Adrenal gland (tissue), 9 donors: ENCODE measurements at regions not wholly inside any gene's neighbourhood (a gene's known extent, or its start where the extent isn't known, plus 50 kb on each side); places are given as distances from the start of the nearest gene placed in this dataset.
"Not testable (repeated sequence)": the region's sequence is repeated elsewhere in the genome, so short reads cannot be mapped to it uniquely, and the experiment has no call there.

Source experiments
- DNase-seq, 7 donors: peaks; one replicate each; pipeline ENCODE4 v3.0.0-alpha.2; 2019 to 2020
- H3K27ac ChIP-seq, 5 donors: fragments of 200-600 bp; sonication (generic) in 4 of 5; 1 replicate in 3 of 5; 2 replicates in 2 of 5; pipeline versions ENCODE4 v1.5.1 to v1.8.0; 2016 to 2020; ENCODE audit warnings: mild to moderate bottlenecking in 1 of 5
- H3K27me3 ChIP-seq: fragments of 200-600 bp; 2 replicates; pipeline ENCODE4 v1.8.0; 2021
- H3K36me3 ChIP-seq, 2 donors: fragments of 200-600 bp; replicated peaks in 1 of 2; 1 replicate in 1 of 2; 2 replicates in 1 of 2; pipeline versions ENCODE4 v1.5.1 to v1.8.0; 2018 to 2022
- H3K4me1 ChIP-seq, 2 donors: fragments of 200-600 bp; replicated peaks in 1 of 2; 1 replicate in 1 of 2; 2 replicates in 1 of 2; pipeline versions ENCODE4 v1.5.1 to v1.8.0; 2018 to 2021
- H3K4me3 ChIP-seq, 4 donors: fragments of 200-600 bp; sonication (generic) in 3 of 4; one replicate each; pipeline ENCODE4 v1.5.1; 2016 to 2018
- H3K9me3 ChIP-seq, 3 donors: fragments of 200-600 bp; sonication (generic) in 1 of 3; replicated peaks in 1 of 3; 1 replicate in 2 of 3; 2 replicates in 1 of 3; pipeline versions ENCODE4 v1.5.1 to v1.8.0; 2016 to 2021
- WGBS, 4 donors: extraction: QIAGEN DNeasy Blood & Tissue Kit in 2 of 4; methylation state at CpG; one replicate each; pipeline versions ENCODE4 v1.1.5 to v1.1.7; 2013 to 2017; 5-methylcytosine and 5-hydroxymethylcytosine counted together
- intact Hi-C, 2 donors: fragments of 100-400 bp; cut with DNase I; formaldehyde crosslinking; loops; one replicate each; pipeline versions ENCODE4 v1.14.1 to v1.15.0; 2022 to 2023
- donor health status: healthy with polysubstance abuse.
- donor health status: Bipolar disorder and iron deficiency.
- donor health status: DM: yes; HTN: yes; CAD: no.
- donor health status: DM: no; HTN: no; CAD: no.
- donor health status: DM: no; HTN: no; CAD: no.

DNA sequence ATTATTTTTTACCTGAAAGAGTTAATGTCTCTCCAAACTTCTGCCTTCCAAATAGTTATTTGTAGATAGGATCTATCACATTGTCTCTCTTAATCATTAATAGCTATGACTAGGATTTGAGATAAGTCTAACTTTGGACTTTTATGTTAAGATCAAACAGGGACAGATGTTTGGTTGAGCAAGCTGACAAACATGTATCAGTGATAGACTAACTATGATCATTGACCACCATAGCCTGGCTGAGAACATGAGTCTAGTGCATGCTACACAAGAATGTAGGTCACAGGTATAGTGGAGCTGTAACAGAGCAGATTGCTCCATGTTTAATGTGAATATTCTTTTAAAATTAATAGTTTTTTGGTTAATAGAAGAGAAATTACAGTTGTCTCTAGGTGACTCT is 52.0 kb downstream of the SYT15B start:
- H3K36me3 ChIP-seq, H3K4me3 ChIP-seq, H3K27me3 ChIP-seq, H3K9me3 ChIP-seq, H3K4me1 ChIP-seq, H3K27ac ChIP-seq, DNase-seq, intact Hi-C loops: not testable (repeated sequence)

DNA sequence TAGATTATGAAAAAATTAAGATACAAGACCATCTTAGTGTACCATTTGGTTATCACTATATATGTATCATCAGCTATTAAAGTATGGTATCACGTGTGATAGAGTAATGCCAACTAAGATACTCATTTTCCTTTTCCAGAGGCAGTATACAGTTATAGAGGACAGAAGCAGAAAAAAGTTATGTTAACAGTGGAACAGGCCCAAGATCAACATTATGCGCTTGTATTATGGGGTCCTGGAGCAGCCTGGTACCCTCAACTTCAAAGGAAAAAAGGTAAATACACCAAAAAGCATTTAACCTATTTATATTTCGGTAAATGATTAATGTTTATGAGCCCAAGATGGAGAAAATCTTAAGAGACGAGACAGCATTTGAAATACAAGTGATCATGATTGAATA is 52.9 kb downstream of the SYT15B start:
- H3K4me1 ChIP-seq, H3K4me3 ChIP-seq, intact Hi-C loops, H3K27ac ChIP-seq, H3K27me3 ChIP-seq, H3K9me3 ChIP-seq, DNase-seq, H3K36me3 ChIP-seq: not testable (repeated sequence)
- WGBS, 4 donors = no CpG with 5 or more reads among the region's 4 CpGs

- intact Hi-C loops, H3K4me1 ChIP-seq, H3K36me3 ChIP-seq, H3K9me3 ChIP-seq, H3K27me3 ChIP-seq: not testable (repeated sequence)
- peak; percentile 69 to 85 (median 82) for DNase-seq
- H3K27ac ChIP-seq = peak overlapping the region in 2 of 5 donors; percentile 55 to 64
- H3K4me3 ChIP-seq = peak overlapping the region in 1 of 4 donors; percentile 63
- 0 to 1% (median 0%) methylated on average over 5 to 31 of the region's 66 CpGs for WGBS, 4 donors
These were observed 57.5 kb downstream of the SYT15B start for GRCh38 chr10:47705698-47706414.

GRCh38 chr10:47701285-47701684 is 62.1 kb downstream of the SYT15B start:
- WGBS, 4 donors = 38 to 71% (median 52%) methylated on average over 1 of the region's 1 CpG
- H3K27ac ChIP-seq, H3K36me3 ChIP-seq, intact Hi-C loops, H3K9me3 ChIP-seq, DNase-seq, H3K4me1 ChIP-seq, H3K4me3 ChIP-seq, H3K27me3 ChIP-seq: not testable (repeated sequence)

DNA sequence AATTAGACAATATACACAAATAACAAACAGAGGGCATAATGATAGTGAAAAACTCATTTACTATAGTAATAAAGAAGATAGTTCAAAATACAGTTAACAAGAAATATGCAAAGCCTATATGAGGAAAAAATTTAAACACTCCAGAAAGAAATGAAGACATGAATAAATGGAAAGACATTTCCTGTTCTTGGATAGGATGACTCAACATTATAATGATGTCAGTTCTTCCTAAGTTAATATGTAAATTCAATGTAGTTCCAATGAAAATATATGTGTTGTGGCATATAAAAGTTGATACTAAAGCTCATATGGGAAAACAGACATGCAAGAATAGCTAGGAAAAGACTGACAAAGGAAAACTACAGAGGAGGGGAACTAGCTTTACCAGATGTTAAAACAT is 63.5 kb downstream of the SYT15B start:
- H3K27me3 ChIP-seq, H3K27ac ChIP-seq, H3K4me3 ChIP-seq, intact Hi-C loops, H3K4me1 ChIP-seq, H3K36me3 ChIP-seq, DNase-seq, H3K9me3 ChIP-seq: not testable (repeated sequence)

GRCh38 chr10:47696170-47696569 is 67.2 kb downstream of the SYT15B start:
- H3K4me3 ChIP-seq, H3K27me3 ChIP-seq, H3K36me3 ChIP-seq, H3K27ac ChIP-seq, H3K4me1 ChIP-seq, H3K9me3 ChIP-seq, intact Hi-C loops, DNase-seq: not testable (repeated sequence)
- 23 to 68% (median 44%) methylated on average over 1 of the region's 1 CpG for WGBS, 4 donors

- DNase-seq, H3K27ac ChIP-seq, H3K9me3 ChIP-seq, H3K4me1 ChIP-seq, intact Hi-C loops, H3K4me3 ChIP-seq, H3K27me3 ChIP-seq, H3K36me3 ChIP-seq: not testable (repeated sequence)
- WGBS, 4 donors = 73 to 91% (median 83%) methylated on average over 2 to 3 of the region's 3 CpGs
These were observed 68.2 kb downstream of the SYT15B start for GRCh38 chr10:47695149-47695548.

DNA sequence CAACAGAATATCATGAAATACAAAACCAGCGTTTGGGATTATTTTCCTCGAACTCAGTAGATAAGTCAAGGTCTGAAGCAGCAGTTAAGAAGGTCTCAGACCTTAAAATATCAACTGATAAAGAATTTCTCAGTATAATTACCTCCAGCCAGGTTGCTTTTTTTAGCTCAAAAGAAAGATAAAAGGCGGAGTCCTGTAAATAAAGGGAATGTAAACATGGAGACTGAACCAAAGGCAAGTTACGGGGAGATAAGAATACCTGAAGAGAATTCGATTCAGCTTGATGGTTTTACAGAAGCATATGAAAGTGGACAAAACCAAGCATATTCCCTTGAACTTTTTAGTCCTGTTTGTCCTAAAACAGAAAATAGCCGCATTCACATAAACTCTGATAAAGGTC is 73.1 kb downstream of the SYT15B start:
- H3K4me1 ChIP-seq, DNase-seq, intact Hi-C loops, H3K9me3 ChIP-seq, H3K36me3 ChIP-seq, H3K27me3 ChIP-seq, H3K27ac ChIP-seq, H3K4me3 ChIP-seq: not testable (repeated sequence)
- 36 to 50% methylated on average over 2 of the region's 6 CpGs; no CpG with 5 or more reads in 2 of the 4 donors for WGBS, 4 donors

DNA sequence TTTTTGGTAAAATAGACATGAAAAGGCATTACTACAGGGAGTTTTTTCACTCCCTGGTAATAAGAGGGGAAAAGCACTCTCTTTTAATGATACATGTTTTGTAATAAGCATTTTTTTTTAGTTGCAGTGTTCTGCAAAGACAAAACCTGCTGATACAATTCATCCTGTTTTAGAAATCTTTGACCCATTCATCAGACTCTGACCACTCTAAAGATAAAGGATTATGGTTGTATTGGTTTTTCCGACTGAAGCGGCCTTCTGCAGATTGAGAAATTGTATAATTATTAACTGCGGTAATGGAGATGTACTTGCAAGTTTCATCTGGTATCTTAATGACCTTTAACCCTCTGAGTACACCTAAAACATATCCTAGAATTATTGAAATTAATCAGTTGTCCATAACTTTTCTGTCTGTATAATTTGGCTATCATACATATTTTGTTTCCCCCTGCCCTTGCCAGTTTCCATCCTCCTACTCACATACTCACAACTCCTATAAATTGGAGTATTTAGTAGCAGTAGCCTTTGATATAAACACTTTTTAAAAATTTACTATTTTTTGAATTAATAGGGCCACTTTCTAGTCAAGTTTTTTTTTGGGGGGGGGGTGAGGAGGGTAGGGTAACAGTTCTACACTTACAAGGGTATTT is 79.4 kb downstream of the SYT15B start:
- H3K9me3 ChIP-seq, H3K4me3 ChIP-seq, H3K36me3 ChIP-seq, H3K27me3 ChIP-seq, H3K4me1 ChIP-seq, DNase-seq, intact Hi-C loops, H3K27ac ChIP-seq: not testable (repeated sequence)
- WGBS, 4 donors = 67 to 100% methylated on average over 1 of the region's 3 CpGs; no CpG with 5 or more reads in 2 of the 4 donors

DNA sequence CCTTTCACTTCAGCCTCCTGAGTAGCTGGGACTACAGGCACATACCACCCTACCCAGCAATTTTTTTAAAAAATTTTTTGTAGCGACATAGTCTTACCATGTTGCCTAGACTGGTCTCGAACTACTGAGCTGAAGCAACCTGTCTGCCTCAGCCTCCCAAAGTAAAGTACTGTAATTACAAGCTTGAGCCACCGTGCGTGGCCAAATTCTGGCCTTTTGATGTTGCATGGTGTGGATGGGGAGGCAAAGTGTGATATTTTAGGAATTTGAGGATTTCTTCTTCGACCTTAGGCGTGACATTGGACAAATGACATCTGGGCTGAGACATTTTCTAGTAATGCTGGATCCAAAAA is 81.8 kb downstream of the SYT15B start:
- H3K4me3 ChIP-seq, H3K36me3 ChIP-seq, H3K27ac ChIP-seq, DNase-seq, H3K9me3 ChIP-seq, H3K27me3 ChIP-seq, H3K4me1 ChIP-seq, intact Hi-C loops: not testable (repeated sequence)
- 80% methylated on average over 1 of the region's 6 CpGs; no CpG with 5 or more reads in 3 of the 4 donors for WGBS, 4 donors

GRCh38 chr10:47680848-47681637 is 82.3 kb downstream of the SYT15B start:
- H3K4me1 ChIP-seq, H3K36me3 ChIP-seq, H3K4me3 ChIP-seq, intact Hi-C loops, H3K9me3 ChIP-seq, H3K27ac ChIP-seq, DNase-seq, H3K27me3 ChIP-seq: not testable (repeated sequence)
- WGBS, 4 donors = 19 to 32% (median 24%) methylated on average over 2 to 3 of the region's 4 CpGs
